NCI-H748 (cell line): ENCODE measurements at regions not wholly inside any gene's neighbourhood (a gene's known extent, or its start where the extent isn't known, plus 50 kb on each side); places are given as distances from the start of the nearest gene placed in this dataset.

Source experiments
- DNase-seq: peaks from one replicate; lab custom pipeline; 2025; ENCODE audit not compliant: unreplicated experiment; lab: John Stamatoyannopoulos, UW

DNA sequence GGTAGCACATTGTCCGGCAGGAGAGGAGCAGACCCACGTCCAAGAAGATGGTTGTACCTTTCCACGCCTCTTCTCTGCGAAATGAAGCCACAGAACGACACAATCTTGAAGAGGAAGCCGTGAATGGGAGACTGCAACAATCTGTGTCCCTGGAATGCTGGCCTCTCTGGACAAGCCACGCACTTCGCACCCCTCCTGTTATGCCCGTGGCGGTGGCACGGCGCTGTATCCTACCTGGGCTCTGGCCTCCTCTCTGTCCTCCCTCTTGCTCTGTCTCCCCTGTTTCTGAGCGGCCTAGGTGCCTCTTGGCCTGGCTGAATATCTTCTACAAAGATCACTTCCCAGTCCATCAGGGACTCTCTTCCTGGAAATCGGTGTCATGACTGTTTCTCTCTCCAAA is 717.8 kb downstream of the KCNJ18 start:
- DNase-seq, result no peak

DNA sequence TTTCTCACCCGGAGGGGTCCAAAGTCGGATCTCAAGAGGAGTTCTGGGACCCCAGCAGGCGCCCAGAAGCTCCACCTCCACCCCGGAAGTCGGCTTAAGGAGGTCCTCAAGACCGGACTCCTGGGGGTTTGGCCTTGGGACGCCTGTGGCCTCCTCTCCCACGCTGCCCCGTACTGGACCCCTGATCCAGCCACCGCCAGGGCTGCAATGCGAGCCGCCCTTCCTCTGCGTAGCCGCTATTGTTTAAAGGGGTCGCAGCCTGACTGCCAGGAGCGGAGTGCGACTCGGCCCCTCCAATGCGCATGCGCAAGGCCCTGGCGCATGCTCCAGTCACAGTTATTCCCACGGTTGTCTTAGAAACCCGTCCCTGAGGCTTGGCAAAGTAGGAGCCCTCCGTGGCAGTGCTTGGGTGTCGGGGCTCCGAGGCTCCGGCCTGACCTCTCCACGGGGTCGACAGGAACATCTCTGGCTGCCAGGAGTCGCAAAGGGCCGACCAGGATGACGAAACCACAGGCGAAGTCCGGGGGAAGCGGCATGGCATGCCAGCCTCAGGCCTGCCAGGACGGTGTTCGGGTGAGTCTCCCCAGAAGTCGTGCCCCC is 719.0 kb downstream of the KCNJ18 start:
- DNase-seq, result peak; percentile 32

DNA sequence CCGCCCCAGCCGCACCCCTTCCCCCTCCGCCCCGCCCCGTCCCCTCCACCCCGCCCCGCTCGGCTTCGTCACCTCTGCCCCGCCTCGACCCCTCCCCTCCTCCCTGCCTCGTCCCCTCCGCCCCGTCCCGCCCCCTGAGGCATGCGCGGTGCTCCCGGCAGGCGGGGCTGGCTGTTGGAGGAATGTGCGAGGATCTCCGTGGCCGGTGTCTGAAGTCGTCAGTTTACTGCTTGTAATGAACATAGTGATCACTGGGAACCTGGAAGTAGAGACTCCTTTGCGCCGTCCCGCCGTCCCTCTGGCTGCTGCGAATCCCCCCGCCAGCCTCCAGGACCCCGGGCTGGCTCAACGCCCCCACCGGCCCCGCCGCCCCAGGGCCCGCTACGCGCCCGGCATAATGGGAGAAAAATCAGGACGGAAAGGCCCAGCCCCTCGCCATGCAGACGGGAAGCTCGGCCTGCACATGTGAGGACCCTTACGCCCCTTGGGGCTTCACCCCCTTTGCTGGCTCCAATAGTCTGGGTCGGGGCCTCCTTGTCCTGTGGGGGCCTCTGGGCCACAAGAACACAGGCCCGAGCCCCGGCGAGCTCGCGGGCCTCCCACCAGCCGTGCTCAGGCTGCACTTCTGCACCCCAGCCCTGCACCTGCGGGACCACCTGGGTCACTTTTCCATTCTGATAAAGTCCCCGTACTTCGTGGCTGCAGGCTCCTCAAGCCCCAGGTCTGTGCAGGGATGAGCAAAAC is 743.1 kb downstream of the KCNJ18 start:
- peak; percentile 10 for DNase-seq

DNA sequence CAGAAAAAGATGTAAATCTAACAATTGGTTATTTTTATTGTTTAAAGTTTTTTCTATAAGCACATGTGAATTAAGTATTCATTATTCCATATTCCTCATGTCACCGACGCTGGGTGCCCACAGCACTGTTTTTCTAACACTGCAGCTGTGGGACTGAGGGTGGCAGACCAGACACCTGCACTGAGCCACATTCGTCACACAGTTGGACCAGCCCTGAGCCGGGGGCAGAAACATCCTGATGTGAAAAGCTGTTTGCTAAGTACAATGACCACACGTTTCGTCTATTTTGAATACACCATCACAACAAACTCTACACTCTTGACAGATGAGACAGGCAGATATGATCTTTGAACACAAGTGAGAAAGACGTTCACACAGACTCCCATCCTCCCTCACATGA is 749.5 kb downstream of the KCNJ18 start:
- no peak for DNase-seq

DNA sequence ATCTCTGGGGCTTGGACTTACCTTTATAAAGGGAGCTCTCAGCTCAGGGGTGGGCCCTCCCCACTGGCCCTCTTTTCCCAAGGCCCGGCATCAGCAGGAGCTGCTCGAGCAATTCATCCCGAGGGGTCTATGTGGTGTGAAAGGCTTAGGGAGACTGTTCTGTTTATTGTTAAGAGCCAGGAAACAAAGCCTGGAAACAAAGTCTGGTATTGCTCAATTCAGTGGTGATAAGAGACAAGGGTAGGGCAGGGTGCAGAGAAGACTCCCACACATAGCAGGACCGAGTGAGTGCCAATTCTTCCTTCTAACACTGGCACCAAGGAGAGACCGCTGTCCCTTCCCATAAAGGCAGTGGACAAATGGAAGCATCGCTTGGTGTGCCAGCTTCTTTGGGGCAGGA is 750.7 kb downstream of the KCNJ18 start:
- no peak for DNase-seq

DNA sequence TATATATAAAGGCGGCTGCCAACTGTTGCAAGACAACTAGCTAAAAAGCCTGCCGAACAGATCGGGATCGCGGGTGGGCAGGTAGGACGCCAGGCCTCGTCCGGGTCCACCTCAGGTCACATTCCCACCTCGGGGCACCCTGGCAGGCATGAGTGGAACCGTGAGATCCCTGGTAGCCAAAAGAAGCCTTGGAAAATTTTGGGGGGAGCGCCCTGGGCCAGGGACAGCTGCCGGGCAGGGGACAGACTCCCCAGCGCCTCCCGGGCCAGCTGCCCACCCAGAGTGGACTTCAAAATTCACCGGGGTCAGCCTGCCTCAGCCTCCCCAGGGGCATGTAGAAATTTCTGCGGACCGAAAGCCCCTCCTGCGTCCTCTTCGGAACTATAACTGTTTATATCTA is 760.9 kb downstream of the KCNJ18 start:
- no peak for DNase-seq

DNA sequence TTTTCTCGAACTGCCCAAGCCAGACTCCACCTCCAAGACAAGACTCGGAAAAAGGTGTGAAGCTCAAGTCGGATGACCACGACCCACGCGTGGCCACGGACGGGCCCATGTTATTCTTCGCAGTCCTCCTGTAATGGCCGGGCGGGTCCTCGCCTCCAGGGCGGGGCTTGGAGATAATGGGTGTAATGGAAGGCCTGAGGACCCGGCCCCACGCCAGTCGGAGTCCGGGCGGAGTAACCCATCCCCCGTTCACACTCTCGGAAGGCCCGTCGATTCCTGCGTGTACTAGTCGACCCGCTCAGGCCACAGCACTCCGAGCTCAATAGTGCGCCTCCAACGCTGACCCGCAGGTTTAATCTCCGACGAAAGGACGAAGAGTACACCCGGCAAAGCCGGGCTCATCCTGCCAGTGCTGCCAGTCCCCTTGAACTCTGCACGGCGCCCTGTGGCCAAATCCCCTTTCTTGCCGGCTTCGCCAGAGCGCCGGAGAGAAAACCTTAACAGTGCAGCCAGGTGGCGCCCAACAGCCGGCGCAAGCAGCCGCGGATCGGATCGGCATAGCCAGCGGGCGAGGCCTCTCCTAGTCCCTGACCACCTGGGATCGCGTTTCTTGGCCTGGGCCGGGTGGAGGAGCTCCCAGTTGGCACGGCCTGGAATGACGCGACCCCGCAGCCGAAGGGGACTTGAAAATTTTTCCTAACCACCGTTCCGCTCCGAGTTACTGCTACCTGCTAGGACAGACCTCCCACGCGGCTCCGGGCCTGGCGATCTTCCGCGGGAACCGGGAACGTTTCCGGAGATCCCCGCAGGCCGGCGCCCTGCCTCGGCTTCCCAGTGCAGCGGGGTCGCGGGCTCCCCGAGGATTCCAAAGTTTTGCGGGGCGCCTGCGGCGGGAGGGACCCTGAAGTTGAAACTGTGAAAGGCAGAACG is 762.0 kb downstream of the KCNJ18 start:
- peak; percentile 45 for DNase-seq

DNA sequence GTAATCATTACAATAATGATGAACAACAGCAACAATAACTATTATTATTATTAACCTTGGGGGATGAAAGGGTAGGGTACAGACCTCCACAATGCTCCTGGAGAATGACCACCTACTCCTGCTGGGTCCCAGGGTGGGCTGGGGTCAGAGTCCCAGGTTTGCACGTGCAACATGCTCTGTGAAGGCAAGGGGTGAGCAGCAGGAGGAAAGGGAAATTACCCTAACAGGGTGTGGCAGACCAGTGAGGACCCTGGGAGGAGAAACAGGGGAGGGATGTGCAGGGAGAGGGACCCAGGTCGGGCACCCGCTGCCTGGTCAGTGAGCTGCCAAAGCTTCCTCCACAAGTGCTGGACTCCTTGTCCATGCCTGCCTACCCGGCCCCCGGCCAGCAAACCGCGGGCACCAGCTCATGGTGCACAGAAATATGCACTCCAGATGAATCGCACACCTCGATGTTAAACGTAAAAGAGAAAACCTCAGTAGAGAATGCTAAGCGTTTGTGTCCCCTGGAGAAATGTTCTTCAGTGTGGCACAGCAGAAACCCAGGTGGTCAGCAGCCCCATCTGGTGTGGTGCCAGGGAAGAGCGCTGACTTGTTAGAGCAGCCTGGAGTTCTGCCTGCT is 767.1 kb downstream of the KCNJ18 start:
- no peak for DNase-seq

DNA sequence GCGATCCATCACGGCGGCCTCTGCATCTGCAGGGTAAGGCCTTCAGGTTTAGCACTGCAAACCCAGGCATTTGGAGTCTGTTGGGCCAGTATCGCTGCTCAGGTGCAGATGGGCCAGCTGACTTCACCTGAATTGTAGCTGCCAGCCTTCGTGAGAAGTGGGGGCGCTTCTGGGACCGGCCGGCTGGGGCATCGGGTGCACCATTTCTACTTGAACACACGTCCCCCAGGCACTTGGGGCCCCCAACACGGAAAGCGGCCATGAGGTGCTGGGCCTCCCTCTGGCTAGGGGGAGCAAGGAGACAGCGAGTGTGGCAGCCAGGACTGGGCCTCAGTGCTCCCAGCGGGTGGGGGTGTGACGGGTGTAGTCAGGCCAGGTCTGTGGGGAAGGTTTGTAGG is 767.6 kb downstream of the KCNJ18 start:
- DNase-seq, result no peak

DNA sequence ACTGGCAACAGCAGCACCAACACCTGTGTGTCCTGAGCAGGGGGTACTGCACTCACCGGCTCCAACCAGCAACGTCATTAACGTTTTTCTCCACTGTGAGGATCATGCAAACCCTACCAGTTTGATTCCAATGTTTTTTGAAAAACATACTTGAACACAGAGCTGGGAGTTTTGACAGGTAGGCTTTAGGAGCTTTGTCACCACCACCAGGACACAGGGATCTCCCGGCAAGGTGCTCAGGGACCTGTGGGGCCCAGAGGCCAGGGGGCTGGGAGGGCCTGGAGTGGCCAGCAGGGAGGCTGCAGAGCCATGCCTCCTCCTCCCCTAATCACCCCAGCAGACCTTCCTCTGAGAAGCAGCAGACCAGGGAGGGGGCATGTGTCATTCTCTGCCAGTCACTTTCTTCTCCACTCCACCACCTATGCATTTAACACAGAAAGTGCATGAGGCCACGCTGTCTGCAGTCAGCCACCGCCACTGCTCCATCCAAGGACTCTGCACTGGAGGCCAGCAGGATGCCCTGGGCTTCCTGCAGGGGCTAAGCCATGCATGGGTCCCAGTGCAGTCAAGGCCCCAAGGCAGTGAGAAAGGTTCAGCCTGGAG is 768.2 kb downstream of the KCNJ18 start:
- no peak for DNase-seq

DNA sequence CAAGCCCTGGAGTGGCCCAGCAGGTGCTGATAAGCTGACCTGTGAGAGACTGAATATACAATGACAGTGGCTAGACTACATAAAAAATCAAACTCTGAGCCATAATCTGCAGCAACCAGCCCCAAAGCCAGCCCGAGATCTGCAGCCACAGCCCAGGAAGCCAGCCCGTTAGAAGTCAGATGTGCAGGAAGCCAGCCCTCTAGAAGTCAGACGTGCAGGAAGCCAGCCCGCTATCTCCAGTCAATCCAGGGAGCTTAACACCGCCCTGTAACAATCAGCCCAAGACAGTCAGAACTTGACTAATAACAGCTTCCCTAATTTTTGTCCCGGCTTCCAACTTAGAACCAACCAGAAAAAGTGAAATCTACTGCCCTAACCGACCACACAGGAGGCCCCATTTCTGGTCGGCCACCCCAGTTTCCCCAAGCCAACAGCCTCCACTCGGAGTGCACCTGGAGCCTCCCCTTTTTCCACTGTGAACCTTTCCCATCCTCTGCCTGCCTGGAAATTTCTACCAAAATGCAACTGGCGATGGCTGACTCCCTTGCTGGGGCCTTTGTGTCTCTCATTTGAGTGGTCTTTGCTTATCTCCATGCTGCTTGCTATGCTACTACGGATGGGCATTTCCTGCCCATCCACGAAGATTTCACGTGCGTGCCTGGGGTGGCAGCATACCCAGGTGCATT is 769.3 kb downstream of the KCNJ18 start:
- no peak for DNase-seq

DNA sequence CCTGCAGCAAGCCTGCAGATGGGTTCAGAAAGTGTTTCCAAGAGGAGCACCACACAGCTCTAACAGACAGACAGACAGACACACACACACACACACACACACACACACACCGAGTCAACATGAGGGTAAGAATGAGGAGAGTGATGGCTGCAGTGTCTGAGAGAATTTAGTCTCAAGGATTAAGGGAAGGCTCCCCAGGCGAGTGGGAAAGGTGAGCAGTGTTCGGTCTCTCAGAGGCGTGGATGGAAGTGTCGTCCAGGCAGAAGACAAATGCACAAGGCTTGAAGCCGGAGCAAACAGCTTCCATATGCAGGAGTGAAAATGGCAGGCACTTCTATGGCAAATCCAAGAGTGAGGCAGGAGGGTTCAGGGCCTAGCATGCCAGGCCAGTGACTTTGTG is 770.1 kb downstream of the KCNJ18 start:
- DNase-seq, result no peak

DNA sequence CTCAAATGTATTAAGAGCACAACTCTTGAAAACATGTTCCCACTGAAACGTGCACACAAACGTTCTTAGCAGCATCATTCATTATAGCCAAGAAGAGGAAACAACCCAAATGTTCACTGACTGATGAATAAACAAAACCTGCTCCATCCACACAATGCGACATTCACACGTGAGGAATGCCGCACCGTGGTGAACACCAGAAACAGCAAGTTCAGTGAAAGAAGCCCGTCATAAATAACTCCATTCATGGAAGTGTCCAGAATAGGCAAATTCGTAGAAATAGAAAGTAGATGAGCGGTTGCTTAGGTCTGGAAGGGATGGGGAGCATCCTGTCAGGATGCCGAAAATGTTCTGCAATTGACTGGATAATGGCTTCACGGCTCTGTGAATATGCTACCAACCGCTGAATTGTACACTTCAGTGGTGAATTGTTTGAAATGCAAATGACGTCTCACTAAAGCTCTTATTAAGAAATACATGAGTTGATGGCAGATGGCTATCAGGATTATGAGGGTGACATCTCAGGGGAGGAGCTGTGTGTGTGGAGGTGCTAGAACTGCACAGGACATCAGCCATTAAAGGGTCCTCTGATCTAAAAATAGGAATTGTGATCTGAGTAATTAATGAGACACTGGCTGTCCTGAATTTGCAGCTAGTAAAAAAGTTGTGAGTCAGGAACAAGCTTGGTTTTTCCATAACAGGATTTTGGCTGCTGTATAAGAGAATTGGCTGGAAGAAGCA is 771.0 kb downstream of the KCNJ18 start:
- DNase-seq, result no peak

DNA sequence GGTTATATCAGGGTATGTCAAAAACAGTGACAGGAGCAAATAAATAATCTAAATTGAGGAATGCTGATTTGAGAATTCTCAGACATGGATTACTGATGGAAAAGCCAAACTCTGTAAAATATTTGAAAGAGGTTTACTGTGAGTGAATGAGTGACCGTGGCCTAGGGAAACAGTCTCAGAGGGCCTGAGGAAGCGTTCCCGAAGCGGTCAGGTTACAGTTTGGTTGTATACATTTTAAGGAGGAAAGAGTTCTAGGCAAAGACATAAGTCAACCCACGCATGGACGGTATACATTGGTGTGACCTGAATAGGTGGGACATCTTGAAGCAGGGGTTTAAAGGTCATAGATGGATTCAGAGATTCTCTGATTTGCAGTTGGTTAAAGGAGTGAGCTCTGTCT is 771.7 kb downstream of the KCNJ18 start:
- no peak for DNase-seq

DNA sequence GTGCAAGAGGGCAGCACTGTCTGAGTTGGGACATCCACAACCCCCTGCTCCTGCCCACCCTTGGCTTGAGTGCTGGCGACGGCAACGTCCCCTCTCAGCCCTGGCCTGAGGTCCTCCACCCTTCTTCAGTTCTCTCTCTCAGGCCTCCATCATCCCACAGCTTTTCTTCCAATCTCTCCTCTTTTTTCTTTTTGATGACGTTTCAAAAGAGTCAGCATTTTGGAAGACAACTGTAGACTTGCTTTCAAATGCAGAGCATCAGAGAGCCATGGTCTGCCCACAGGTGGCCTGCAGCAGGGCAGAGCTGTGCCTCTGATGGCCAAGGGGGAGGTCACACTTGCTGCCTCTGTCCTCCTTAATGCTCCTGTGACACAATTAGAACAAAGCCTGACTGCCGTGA is 775.4 kb downstream of the KCNJ18 start:
- DNase-seq, result no peak

DNA sequence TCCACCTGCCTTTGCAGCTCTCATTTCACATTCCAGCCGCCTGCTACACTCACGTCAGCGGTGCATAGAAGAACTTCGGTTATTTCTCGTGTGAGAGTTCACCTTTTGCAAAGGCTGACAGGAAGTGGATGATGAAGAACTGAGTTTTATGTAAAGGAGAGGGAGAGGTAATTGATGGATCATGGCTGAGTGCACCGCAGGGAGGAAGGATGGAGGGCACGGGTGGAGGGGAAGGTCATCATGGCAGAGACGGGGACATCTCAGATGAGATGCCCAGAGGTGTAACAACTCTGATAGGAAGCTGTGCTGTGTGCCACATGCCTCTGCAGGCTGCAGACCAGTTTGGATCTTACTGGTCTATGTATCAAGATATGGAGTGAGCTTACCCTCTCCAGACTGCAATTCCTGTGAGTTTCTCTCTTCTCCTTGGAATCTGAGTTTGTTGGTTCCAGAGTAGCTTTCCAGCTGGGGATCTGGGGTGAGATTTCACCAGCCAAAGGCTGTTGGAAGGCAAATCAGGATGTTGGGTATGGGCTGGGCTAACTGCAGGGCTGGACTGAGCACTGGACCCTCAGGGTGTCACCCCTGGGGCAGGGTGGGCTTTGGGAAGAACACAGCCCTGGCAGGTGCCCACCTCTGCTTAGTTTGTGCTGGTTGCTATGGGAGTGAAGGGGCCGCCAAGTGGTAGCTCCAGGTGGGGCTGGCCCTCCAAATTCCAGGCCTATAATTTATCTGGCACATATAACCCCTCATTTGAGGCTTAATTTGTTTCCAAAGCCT is 777.0 kb downstream of the KCNJ18 start:
- no peak for DNase-seq

DNA sequence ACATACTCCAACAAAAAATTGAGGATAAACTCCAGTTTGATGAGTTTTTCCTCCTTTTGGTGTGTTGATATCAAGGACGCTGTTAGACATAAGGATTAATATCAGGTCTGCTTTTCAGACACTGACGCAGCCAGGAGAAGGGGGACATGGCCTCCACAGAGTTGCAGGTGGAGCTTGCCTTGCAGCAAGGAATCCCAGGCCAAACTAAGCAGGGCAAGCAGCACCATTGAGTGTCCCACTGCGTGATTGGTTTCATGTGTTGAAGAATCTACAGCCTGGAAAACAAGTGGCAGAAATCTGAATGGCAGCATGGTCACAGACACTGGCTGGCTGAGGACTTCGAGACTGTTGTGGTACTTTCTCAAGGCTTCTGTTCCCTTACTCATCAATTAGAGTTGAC is 777.6 kb downstream of the KCNJ18 start:
- DNase-seq, result no peak

DNA sequence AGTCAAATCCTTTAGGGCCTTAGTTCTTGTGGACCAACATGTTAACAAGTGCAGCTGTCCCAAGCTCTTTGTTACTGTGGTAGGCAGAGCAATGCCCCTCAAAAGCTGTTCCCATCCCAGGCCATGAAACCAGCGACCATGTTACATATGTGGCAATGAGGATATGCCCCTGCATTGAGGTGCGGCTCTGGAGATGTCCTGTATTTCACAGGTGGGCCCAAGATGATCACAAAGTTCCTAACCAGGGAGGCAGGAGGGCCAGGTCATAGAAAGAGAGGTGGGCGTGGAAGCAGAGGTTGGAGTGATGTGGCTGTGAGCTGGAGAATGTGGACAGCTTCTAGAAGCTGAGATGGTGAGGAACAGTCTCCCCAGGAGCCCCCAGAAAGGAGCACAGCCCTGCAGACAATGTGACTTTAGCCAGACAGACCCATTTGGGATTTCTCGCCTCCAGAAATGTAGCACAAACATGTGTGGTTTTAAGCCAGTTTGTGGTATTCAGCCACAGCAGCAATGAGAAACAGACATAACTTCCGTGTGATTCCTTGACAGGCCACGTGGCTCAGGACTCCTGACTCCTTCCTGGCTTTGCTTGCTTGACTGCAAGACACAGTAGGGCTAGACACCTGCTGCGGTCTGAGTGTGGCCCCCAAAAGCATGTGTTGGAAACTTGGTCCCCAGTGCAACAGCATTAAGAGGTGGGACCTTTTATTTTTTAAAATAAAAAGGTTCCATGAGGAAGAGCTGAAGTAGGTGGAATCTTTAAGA is 778.3 kb downstream of the KCNJ18 start:
- DNase-seq, result no peak
